UCSD-AML1 (cell line): ENCODE measurements at regions not wholly inside any gene's neighbourhood (a gene's known extent, or its start where the extent isn't known, plus 50 kb on each side); places are given as distances from the start of the nearest gene placed in this dataset.

Source experiments
- DNase-seq: peaks from one replicate; lab custom pipeline; 2025; ENCODE audit not compliant: unreplicated experiment; lab: John Stamatoyannopoulos, UW

DNA sequence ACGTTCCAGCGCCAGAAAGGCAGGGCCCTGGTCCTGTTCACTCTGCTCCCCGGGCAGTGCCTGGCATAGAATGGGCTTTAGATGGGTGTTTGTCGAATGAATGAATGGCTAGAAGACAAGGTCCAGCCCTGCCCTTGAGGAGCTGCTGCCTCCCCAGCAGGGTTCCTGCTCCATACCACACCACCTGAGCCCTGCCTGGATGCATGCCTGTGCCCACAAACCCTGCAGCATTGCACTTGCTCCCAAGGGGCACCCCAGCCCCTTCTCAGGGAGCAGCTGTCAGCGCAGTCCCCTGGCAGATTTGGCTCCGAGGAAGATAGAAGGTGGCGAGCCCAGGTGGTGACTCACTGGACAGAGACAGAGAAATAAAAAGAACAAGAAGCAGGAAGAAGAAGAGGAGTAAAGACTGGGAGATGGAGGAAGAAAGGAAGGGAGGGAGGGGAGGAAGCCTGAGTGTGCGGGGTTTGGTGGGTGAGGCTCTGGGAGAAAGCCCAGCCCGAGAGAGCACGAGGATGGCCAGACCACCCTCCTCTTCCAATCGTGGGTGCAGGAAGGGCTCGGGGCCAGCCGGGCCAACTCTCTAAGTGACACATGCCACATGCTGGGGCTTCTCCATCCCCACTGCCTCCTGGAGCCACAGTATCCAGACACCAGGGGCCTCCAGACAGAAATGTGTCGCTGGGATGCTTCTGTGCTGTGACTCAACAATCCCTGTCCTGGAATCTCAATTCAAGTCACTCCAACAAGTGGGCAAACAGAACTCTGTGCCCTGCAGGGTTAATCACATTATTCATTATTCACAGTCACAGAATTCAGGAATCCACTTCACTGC is 1474.3 kb downstream of the BRD1 start:
- DNase-seq: no peak

DNA sequence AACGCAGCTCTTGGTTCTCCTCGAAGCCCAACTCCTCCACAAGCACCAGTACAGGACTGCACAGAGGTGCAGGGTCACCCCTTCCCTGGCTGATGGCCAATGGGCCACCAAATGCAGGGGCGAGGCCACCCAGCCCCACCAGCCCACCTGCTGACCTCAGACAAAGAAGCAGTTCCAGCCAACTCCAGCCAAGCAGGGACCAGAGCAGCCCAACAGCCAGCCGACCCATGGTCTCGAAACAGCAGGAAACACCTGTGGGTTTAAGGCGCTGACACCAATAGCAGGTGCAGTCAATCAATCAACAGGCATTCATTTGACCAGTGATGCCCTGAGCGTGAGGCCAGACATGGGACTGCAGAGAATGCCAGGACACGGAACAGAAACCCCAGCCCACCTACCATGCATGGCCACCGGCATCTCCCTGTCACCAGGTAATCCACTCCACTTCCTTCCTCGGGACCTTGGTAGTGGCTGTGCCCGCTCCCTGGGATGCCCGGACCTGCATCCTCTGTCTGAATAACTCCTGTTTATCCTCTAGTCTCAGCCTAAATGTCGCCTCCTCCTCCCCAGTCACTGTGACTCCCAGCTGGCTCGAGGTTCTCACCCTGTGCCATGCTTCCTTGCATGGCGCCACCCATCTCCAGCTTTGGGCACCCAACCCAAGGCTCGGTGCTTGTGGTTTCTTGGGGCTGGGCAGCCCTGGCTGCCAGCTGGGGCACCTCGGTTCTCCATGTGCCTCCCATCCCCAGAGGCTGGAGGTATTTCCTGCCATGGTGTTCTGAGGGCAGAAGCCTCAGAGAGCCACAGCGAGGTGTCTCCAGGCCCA is 1475.4 kb downstream of the BRD1 start:
- no peak for DNase-seq

DNA sequence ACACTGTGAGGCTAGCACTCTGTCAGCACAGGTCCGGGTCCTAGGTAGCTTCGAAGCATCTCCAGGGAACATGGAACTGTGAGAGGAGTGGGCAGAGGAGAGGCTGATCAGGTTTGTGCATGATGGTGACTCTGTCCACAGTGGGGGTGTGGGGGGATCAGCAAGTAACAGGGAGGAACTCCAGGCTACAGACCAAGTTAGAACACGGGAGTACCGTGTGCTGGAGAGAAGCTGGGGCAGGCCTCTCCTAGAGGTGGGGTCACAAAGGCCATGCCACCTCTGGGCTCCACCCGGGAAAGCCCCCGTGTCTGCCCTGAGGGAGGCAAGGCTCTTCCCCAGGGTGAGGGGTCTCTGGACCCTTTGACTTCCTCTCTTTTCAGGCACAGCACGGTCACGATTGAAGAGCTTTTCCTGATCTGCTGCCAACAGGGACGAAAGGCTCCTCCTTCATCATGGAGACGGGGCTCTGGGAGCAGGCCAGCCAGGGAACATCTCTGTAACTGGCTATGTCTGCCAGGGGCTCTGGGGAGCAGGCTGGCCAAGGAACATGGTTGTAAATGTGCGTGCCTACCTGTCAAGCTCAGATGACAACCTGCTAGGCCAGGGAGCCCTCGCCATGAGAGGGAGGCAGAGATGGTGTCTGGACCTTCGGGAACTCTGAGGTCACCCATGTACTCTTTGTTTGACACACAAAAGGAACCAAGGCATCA is 1476.1 kb downstream of the BRD1 start:
- DNase-seq: no peak

DNA sequence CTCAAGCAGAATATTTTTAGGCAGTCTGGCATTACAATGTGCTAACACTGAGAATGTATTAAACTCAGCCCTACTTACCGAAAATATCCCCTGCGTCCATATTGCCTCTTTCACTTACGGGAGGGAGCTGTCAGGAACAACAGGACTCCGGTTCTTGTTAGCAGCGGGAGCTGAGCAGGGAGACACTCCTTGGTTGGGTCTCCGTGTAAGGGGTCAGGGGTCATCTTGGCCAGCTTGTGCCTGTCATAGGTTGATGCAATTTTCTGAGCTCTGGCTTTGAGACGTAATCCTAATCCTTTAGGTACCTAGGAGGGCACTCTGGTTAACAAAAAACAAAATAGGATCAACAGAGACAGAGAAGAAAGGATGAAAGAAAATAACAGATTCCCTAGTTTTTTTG is 1477.2 kb downstream of the BRD1 start:
- no peak for DNase-seq

DNA sequence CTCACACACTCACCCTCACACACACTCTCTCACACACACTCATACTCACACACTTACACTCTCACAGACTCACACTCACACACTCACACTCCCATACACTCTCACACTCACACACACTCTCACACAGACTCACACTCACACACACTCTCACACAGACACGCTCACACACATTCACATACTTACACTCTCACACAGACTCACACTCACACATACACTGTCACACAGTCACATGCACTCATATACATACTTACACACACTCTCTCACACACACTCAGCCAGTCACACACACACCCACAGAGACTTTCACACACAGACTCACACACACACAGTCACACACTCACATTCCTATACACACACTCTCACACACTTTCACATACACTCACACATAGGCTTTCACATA is 1478.8 kb downstream of the BRD1 start:
- DNase-seq: no peak

DNA sequence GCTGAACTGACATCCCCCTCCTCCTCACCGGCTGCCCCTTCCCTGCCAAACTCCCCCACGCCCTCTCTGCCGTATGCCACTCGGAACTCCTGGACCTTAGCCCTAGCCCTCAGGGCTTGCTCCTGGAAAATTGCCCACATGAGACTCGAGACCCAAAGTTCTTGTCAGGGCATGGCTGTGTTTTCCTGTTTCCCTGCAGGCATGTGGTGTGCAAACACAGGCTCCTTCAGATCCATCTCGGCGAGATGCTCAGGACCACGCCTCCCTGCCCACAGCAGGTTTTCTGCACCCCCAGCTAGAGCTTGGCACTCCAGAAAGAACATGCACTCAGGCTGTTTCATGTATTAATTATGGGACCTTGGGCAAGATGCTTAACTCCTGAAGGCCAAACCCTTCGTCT is 1480.4 kb downstream of the BRD1 start:
- no peak for DNase-seq

DNA sequence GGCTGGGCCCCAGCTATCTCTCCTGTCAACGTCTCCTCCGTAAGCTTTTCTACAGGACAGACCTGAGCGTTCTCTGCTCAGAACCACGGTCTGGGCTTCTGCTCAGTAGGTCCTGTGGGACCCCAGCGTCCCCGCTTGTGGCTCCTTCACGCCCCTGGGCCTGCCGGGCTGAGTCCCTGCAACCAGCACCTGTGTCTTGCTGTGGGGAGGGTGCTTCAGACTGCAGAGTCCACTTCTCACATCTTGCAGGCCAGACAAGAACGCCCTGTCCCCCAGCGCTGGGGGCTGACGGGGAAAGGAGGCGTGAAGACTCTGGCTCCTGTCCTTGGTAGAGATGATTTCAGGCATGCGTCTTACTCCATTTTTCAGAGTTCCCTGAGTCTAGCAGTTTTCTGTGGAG is 1480.8 kb downstream of the BRD1 start:
- DNase-seq: no peak

DNA sequence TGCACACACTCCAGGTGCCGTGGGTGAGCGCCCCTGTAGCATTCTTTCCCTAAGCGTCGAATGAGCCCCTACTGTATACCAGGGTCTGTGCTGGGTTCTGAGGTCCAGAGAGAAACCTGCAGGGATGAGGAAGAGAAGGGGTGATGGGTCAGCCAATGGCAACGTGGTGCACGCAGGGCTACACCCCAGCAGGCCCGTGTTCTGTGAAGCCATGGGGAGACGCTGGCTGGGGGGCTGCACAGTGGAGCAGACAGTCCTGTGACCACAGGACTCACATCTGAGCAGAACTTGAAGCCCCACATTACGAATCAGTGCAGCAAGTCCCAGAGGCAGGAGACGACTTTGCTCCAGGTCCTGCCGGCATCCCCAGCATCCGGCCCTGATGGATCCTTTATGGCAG is 1481.4 kb downstream of the BRD1 start:
- DNase-seq: no peak

DNA sequence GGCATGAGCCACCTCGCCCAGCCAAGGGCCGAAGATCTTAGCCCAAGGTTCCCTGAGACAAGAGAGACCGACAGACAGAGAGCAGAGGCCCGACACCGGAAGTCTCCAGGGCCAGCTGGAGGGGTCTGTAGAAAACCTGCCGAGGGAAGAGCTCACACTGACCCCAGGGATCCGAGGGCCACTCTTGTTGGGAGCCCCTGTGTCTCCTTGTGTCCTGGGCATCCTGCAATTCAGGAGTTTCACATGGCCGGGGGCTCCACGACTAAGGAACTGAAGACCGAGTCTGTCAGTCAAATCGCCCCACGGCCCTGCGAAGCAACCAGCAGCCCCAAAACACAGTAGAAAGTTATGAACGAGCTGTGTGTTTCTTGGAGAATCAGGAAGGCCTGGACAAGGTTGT is 1482.0 kb downstream of the BRD1 start:
- DNase-seq: no peak

DNA sequence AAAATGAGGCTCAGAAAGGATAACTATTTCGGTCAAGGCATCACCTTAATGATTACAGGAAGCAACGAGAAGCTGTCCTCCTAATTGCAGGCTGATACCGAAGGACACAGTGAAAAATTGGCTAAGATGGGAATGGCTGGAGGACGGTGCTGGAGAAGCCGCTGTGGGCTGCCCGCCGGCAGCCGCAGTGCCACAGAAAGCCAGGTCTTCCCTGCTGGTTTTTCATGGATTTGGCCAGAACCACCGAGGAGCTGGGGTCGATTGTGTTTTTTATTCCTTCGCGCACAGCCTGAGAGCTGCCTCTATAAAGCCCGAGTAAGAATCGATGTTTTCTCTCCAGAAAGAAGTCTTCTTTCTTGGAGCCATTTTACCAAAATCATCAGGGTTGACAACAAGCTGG is 1484.2 kb downstream of the BRD1 start:
- no peak for DNase-seq

DNA sequence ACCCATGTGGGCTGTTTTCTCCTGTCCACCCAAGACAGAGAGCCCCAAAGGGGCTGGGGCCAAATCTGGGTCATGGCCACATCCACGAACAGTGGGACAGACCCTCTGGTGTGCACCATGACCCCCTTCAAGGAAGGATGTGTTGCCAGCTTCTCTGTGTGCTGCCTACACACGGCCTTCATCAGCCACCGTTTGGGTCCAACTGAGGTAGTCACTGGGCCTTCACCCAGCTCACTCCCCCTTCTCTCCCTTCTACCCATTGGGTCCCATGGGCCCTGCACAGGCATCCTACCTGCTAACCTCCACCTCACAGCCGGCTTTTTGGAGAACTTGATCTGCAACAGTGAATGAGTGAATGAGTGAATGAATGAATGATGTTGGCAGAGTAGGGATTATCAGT is 1484.9 kb downstream of the BRD1 start:
- DNase-seq: no peak

DNA sequence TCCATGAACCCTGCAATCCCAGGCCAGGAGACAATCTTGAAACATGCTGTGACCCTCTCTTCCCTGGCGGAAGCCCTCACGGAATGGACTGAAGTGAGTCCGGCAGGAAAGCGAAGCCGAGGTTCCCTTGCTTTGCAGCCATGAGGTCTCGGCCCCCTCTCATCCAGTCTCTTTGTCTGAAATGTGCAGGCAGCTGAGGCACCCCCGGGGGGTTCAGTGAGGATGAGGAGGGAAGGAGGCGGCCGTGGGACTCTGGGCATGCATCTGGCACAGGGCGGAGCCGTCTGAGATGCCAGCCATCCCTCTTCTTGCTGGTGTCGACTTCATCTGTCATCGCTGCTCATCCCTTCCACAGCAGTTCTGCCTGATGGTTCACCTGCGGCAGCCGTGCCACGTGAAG is 1485.7 kb downstream of the BRD1 start:
- no peak for DNase-seq

DNA sequence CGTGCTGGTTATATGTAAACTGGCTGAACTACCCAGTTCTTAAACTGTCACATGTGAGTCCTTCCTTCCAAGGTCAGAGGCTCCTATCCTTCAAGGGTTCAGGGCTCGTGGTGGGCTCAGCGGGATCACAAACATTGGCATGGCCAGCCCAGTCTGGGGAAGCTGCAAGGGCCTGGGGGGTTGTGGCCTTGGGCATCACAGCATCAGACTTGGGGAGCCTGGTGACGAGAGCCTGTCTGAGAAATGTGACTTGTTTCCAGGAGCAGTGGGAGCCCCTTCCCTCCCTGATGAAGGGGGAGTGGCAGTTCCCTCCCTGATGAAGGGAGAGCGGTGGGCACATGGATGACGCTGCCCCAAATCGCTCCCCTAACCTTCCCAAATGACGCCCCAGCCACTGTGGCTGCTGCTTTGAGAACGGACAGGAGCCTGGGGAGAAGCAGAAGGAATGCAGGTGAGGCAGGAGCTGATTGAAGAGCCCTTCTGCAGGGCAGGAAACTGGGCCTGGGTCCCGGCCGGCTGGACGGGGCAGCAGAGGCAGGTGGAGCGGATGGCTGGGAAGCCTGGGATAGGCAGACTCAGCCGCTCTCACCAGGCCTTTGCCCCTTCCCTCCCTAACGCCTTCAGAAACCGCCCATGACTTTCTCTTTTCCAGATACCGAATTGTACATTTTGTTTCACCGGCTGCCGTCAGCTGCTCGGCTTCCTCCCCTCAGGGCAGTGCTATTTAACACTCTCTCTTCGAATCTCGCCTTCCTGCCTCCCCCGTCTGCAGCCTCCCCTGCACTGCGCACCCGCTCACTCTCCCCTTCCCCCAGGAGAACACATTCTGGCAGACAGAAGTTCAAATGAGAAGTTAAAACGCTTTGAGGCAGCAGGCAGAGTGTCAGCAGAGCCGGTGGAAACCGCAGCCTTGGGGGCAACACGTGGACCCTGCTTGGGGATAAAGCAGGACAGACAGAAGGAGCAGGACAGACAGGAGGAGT is 1486.7 kb downstream of the BRD1 start:
- DNase-seq: no peak

DNA sequence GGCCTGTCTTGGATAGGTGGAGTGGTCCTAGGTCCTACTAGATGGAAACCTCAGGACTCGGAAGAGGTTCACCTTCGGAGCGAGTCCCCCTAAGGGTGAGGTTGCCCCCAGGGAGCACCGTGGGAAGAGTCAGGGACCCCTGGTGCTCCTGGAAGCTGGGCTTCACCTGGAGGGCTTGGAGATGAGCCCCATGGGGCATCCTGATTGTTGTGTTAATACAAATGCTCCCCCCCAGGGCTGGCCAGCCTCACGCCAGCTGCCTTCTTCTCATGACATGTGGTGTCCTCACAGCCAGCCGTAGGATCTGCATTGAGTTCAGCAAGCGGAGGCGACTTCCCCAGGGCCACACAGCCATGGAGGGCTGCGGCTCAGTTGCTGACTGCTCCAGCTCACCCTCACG is 1487.5 kb downstream of the BRD1 start:
- DNase-seq: no peak

DNA sequence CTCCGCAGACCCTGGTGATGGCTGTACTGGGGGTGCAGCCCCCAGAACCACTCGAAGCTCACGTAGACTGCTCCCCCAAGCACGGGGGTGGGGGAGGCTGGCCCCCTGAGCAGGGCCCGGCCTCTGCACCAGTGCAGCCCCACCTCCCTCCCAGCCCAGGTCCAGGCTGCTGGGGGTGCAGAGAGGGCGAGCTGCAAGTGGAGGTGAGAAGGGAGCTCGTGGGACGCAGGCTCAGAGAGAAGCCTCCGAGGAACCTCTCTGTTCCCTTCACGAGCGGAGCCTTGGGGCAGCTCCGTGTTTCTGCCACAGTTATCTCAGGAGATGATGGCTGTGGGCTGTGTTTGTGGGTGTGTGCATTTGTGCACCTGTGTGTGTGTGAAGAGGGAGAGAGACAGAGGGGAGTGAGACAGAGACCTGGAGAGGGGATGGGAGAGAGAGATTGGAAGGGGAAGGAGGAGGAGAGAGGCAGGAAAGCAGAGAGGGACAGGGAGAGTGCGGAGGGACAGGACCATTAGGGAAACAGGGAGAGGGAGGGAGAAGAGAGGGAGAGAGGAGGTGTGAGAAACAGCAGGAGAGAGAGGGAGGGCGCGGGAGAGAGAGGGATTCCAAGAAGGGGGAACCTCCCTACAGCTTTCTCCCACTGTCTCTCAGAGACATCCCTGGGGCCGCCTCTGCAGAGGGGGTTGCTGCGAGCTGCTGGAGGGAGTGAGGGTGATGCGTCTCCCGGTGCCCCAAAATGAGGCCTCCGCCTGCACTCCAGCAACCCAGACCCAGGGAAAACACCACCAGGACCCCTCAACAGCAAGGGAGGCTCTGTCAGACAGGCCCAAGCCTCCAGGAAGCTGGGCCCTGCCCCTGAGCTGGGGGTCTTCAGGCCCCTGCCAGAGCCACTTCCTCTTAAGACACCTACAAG is 1488.6 kb downstream of the BRD1 start:
- no peak for DNase-seq

DNA sequence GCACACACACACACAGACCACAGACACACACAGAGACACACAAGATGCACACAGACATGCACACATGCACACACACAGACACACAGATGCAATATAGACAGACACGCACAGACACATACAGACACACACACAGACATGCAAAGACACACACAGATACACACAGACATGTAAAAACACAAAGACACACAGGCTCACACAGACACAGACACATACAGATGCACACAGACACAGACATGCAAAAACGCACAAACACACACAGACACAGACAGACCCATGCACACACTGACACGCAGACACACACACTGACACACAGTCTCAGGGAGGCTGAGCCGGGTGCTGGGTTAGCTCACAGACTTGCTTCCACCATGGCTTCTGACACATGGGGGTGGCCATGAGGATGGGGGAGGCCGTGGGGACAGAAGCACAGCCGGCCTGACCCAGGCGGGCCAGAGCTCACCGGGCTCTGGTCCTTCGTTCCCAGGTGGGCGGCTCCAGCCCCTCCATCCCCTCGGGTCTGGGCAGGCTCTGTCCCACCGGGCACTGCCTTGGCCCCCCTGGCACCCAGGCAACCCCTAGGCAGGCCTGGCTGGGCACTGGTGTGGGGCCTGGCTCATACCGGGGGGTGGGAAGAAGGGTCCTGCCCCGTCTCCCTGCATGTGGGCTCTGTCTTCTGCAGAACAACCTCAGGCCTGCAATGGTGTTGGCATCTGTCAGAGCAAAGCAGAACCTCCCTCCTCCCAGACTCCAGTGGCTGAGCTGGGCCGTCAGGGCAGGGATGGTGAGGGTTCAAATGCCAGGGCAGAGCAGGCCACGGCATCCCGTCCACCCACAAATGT is 1489.5 kb downstream of the BRD1 start:
- DNase-seq: no peak

DNA sequence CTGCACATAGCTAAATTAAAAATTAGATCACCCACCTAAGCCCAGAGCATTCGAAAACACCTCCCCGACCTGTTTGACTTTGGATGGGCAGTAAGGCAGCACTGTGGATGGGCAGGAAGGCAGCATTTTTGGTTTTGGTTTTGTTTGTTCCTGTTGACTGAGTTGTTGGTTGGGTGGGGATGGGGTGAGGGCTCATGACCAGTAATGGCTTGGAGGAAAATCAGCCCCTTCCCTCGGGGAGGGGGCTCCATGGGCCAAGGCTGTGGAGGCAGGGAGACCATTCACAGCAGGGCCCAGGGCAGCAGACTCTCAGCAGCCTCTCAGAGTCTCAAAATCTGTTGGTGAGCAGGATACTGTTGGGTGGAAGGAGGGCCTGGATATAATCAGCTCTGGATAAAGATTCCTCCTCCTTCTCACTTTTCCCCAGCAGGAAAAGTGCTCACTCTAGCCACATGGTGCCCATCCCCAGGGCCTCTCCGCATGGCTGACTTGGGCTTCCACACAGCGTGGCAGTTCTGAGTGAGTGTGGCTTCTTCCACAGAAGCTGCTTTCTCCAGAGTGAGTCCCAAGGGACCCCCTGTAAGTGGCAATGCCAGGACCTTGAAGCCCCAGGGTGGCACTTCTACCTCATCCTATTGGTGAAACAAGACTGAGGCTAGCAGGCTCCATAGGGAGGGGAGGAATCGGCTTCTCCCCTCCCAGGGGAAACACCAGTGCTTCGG is 1491.2 kb downstream of the BRD1 start:
- no peak for DNase-seq
